ENCODE measurements at regions not wholly inside any gene's neighbourhood (a gene's known extent, or its start where the extent isn't known, plus 50 kb on each side); places are given as distances from the start of the nearest gene placed in this dataset.

DNA sequence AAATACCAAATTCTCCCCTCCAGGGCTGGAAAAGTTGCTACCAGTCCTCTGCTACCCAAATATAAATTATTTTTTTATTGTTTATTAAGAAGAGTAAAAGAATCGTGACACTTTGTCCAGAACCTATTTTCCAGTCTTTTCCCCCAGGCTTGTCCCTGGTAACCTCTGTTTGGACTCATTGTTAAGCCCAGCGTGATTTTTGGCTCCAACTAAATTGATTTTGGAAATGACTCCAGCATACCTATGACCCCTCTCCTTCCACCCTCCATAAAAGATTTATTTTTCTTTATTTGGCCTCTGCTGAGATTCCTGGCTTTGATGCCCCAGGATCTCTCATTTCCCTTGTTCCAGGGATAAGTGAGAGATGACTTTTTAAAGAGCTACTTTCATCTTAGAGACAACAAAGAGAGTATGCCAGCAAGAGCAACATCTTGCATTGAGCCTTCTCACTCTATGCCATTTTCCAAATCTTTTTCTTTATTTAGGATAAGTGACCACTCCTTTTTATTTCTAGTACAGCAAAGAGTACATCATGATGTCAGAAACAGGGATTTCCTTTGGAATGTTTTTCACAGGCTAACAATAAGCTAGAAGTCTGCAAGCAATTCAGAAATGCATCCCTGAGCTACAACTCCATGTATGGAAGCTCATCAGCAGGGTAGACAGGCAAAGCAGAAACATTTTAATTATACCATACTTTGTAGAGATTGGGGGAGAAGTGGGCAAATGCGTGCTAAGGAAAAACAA lies 75.8 kb downstream of the DAD1 start:
- DNase-seq (ENCODE audit: low read depth): no peak

DNA sequence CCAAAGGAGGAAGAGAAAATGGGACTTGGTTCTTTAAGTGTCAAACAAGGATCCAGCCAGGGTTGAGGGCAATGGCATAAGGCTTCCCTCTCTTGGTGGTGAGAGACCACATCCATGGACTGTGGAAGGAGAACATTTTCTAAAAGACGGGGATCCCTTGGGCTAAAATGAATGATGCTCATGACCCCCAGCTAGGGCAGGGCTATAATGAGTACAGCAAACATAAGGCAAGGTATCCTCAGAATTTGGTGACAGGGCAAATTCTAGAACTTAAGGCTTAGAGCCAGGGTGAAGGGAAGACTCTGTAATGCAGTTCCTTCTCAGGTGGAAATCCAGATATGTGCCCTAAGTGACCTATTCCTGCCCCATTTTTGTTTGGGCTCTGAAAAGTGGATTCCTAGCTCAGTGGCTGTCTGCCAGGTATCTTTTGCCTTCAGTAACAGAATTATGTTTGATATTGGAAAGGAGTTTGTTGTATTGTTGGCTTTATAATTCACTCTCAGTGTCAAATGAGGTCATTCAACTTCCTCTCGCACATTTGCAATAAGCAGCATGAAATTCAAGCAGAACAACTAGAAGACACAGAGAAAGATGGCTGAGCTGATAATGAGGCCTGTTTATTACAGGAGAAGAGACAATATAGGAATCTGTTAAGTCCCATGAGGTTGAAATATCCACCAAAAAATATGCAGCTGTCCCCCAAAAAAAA lies 76.8 kb downstream of the DAD1 start:
- DNase-seq (ENCODE audit: low read depth): no peak

DNA sequence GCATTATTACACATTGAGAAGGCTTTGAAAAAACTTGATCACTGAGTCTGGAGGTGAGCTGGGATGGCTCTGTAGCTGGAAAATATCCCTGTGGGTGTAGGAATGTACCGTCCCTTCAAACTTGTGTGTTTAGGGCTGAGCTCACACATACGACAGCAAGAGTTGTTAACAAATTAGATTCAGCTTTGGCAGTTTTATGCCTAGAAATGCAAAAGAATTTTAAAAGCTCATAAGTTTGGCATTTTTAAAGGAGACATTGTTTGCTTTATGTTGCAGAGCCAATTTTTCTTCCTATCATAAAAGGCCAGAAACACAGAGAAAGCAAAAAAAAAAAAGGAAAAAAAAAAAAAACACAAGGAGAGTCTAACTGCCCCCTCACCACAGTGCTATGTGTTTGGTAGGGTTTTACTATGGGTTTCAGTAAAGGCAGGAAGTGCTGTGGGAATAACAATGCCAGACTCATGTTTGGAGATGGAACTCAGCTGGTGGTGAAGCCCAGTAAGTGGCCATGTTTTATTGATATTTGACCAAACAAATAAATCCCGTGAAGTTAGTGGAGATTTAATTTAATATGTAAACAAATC lies 78.4 kb downstream of the DAD1 start:
- DNase-seq (ENCODE audit: low read depth): no peak

DNA sequence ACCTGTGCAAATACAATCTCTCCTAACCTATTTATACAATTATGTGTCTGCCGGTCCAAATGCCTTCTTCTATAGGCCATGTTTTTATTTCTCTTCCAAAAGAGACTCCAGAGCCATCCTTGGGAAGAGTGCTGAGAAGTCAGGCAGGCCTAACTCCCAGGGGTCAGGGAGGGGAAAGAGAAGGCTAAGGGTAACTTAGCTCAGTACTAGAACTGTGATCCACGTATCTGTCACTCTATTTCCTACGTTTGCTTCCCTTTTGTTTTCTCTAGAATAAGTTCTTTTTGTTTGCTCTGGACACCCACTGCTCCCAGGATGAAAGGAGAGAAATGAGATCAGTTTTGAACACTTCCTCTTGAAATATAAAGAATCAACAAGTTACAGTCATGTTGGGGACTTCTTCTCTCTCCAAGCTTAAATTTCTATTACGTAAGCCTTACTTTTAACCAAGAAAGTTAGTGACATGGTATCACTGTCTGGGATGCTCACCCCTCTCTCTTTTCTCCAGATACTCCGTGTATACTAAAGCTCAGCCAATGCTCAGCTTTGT lies 79.2 kb downstream of the DAD1 start:
- DNase-seq (ENCODE audit: low read depth): no peak

DNA sequence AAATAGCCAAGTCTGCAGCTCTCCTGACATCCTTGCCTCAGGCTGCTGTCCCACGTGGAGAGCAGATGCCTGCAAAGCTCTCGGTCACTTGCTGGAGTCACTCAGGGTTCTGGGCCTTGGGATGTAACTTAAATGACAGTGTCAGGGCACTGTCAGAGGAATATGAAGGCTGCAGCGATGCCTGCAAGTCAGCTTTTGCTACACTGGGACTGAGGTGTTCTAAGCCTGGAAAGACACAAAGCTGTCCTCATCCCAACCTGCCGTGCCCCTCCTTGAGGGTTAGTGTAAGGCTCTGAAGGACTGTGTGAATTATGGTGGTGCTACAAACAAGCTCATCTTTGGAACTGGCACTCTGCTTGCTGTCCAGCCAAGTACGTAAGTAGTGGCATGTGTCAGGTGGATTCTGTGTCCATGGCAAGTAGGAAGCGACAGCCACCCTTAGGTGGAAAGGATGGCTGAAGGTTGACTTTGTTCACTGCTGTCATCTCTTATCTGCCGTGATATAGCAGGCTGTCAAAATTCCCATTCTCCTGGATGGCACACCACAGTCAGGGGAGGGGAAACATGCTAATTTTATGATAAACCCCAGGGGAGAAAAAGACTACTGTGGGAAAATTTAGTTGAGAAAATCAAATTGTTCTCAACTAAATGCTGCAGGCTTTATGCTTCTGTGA lies 79.9 kb downstream of the DAD1 start:
- no peak for DNase-seq (ENCODE audit: low read depth)

DNA sequence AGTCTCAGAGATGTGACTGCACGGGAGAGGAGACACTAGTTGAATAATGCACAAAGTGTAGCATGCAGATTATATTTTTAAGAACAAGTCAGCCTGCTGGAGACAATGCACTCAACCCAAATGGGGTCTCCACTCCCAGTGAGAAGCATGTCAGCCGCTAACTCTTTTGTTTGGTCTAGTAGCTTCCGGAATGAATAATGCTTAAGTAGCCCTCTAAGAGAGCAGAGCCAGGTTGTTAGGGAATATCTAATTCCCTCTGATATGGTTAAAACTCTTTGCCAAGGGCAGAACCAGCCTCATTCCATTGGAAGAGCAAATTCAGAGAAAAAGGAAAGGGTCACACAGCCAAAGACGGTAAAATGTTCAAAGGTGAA lies 80.4 kb downstream of the DAD1 start:
- no peak for DNase-seq (ENCODE audit: low read depth)

DNA sequence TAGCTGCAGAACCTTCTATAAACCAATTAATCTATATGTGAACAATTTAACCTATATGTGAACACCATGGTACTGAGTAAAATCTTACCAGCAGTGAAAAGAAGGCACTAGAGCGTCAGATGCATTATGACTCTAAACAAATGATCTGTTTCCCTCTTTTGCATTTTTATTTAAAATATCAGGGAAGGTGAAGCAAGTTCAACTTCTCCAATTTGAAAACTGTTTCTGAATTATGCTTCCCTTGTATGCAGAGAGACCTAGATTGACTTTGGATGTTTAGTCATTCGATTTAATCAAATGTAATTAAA lies 80.9 kb downstream of the DAD1 start:
- no peak for DNase-seq (ENCODE audit: low read depth)

DNA sequence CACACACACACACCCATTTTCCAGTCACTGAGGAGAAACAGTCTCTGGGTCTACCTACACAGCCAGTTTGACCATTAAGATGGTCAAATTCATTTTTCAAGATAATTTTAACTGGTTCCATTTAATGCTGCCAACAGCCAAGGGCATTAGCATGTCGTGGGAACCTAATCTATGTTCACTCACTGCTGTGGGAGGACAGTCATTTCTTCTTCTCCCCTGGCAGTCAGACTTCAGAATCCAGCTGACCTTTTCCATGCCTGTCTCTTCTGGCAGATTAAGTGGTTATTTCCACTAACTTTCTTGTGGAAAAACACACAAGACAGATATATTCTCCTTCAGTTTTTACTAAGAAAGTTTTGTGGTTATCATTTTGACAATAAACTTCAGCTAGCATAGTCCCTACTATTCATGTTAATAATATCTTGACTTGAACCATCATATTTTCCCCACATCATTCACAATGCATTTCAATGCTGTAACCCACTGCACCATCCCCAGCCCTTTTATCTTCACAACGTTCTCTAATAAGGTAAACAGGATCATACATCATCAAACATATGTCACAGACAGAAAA lies 82.2 kb downstream of the DAD1 start:
- DNase-seq (ENCODE audit: low read depth): no peak

DNA sequence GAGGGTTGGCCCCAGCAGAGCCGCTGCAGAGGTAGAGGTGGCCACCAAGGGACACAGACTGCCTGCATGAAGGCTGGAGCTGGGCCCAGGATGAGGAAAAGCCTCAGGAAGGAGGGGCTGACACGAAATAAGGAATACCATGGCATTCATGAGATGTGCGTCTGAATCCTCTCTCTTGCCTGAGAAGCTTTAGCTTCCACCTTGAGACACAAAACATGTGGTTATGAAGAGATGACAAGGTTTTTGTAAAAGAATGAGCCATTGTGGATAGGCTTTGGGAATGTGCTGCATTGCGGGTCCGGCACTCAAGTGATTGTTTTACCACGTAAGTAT lies 82.7 kb downstream of the DAD1 start:
- no peak for DNase-seq (ENCODE audit: low read depth)

DNA sequence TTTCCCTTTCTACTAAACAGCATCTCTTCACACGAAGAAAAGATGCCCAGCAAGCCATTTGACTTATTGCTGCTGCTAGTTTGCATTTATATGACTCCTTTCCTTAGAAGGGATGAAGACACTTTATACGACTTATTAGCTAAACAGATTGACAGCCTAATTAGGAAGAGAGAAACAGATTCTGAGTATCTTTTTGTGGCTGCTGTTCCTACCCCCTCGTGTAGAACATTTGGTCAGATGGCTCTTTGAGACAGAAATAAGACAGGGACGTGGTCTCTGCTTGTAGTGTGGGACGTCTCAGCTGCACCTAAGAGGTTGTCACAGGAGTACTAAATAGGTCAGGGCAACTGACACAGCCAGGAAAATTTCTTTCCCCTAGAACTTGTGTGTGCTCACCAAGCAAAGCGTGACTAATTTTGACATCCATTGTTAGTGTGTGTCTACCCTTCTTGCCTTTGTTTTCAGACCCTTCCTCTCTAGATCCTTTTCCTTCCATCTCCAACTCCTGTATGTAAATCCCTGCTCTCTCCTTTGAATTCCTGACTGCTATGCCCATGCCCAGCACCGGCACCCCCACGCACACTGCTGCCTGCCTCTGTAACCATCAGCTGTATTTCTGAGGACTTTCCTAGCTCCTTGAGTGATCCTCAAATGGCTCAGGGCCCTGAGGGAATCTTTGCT lies 83.2 kb downstream of the DAD1 start:
- no peak for DNase-seq (ENCODE audit: low read depth)

DNA sequence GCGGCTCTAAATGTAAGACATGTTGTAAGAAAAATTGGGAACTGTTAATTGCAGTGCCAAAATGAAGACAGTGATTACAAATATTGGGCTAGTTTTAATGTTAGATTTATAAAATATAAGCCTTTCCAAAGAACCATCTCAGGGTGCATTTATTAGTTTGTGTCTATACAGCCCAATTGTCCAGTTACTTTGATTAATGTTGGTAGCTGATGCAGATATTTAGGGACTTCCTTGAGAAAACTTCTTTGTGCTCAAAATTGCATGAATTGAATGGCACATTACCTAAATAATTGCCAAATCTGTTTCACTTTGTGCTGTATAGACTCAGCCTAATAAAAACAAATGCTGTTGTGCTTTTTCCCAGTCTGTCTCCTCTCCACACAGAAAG lies 83.7 kb downstream of the DAD1 start:
- DNase-seq (ENCODE audit: low read depth): no peak

DNA sequence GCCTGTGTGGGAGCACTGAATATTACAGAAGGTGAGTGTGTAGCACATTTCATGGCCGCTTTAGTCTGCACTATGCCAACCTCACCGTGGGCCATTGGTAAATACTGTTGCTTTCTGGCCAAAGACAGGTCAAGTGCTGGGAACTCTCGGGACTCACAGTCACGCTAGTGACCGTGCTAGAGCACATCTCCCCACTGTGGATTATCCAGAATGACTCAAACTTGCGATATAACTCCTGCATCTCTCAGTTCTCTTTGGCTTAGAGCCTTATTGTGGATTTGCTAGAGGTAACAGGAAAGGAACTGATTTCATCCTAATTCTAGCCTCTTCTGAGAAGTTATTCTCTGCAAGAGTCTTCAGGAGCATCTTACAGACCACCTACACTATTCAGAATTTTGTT lies 86.5 kb downstream of the DAD1 start:
- DNase-seq (ENCODE audit: low read depth): no peak

DNA sequence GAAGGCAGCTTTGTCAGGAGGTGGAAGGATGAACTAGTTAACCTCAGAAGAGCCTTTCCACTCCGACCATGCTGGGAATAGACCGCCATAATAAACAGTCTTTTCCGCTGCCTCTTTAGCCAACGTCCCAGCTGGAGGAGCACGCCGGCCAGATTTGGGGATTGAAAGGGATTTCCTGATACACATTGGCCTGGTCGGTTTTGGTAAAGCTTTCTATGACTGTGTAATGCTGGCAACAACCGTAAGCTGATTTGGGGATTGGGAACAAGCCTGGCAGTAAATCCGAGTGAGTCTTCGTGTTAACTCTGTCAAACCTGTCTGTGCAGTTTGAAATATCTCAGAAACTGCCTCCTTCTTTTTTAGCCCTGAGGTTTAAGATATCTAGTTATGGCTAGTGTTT lies 87.0 kb downstream of the DAD1 start:
- no peak for DNase-seq (ENCODE audit: low read depth)

DNA sequence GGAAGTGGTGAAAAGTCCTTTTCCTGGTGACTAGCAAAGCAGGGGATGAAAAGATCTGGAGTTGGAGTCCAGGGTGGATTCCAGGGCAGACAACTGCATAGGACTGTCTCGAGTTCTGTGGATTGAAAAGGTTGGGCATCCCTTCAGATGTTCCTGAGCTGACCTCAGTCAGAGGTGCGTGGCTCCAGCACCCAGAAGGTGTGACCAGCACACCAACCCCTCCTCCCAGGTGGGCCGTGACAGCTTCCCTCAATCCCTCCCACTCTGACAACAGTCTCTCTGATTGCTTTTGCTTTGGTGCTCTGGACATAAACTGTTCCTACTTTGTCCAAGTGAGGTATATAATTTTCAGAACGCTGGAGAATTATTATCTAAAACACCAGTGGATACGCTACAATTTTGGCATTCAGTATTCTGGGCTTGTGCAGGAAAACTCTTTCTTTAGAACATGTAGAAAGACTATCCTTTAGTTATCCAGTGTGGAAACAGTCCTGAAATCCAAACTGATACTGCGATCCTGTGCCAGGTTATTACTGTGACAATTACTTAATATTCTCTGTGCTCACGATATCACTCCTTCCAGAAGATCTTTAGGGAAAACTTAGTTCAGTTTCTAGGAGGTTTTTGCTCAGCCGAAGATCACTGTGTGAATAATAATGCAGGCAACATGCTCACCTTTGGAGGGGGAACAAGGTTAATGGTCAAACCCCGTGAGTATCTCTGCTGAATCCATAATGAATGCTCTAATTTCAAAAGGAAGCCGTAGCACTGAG lies 87.9 kb downstream of the DAD1 start:
- DNase-seq (ENCODE audit: low read depth): no peak

DNA sequence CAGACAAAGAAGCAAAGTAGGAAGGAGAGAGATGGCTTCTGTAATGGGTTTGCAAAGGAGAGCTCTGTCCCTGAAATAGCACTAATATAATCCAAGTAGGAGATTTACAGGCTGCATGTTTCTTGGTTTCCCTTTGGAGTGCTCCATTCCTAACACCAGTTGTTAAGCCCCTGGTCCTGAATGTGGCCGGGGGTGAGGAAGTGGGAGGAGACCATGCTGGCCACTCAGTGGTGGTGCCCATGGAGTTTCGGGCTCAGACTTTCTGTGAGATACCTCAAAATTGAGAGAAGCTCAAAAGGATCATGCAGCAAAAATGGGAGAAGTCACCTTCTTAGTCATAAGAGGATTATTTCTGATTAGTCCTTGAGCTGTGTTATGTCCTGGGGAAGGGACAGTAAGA lies 88.5 kb downstream of the DAD1 start:
- DNase-seq (ENCODE audit: low read depth): no peak

DNA sequence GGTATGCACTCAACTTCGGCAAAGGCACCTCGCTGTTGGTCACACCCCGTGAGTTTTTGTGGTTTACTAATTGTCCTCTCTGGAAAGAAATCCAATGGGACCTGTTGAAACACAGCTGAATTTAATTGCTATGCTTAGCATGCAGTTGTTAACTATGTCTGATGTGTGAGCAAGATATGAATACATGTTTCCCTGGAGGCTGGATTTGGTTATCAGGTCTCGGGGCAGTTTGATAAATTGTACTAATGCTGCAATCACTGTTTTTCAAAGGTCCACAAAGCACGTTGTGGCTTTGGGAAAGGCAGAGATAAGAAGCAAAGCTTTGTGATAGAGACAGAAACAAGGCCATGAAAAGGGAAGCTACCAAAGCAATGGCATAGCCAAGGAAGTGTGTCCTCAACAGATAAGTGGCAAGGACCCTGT lies 91.3 kb downstream of the DAD1 start:
- DNase-seq (ENCODE audit: low read depth): no peak

DNA sequence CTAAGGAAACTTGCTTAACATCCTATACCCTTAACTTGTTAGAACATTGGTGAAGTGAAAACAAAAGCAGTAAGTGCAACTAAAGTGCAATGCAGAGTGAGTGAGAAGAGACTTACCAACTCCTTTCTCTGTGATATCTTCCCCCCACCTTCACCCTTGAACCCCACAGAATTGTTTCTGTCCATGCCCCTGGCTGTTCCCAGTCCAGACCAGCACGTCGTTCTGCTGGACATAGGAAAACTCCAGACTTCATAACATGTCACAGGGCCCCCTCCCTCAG lies 91.9 kb downstream of the DAD1 start:
- DNase-seq (ENCODE audit: low read depth): no peak

DNA sequence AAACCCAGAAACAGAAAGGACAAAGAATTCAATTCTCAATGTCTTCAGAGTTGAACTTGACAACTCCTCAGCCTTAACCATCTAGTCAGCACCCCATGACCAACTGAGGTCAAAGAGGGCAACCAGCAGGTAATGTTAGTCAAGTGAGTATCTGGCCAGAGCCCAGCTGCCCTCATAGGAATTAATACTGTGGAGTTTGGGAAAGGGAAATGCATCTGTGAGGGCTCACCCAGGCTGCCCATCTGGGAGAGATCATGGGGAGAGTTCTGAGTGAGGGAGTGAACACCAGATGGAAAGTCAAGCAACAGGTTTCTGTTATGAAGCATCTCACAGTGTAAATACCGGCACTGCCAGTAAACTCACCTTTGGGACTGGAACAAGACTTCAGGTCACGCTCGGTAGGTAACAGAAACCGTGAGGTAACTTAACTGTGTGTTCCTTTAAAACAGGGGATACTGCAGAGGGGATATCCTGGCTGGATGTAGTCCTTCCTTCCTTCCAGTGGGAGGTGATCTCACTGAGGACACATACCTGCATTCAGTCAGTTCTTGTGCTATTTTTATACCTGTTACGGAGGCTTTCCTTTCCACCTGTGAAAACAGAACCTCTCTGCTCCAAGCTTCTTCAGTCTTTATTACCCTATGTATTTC lies 94.4 kb downstream of the DAD1 start:
- no peak for DNase-seq (ENCODE audit: low read depth)

DNA sequence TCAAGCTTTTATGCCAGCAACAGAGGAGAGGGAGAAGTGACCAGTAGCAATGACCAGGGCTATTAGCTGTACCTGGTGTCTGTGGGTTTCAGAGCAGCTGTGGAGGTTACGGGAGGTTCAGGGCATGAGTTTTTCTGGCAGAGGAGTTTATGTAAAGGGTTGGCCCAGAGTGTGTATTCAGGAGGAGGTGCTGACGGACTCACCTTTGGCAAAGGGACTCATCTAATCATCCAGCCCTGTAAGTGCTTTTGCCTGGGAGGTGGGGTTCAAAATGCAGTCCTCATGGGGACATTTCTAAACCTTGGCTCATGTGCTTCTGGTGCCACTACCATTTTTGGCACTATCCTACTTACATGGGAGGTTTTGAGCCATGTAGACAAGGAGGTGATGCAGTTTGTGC lies 95.3 kb downstream of the DAD1 start:
- no peak for DNase-seq (ENCODE audit: low read depth)

DNA sequence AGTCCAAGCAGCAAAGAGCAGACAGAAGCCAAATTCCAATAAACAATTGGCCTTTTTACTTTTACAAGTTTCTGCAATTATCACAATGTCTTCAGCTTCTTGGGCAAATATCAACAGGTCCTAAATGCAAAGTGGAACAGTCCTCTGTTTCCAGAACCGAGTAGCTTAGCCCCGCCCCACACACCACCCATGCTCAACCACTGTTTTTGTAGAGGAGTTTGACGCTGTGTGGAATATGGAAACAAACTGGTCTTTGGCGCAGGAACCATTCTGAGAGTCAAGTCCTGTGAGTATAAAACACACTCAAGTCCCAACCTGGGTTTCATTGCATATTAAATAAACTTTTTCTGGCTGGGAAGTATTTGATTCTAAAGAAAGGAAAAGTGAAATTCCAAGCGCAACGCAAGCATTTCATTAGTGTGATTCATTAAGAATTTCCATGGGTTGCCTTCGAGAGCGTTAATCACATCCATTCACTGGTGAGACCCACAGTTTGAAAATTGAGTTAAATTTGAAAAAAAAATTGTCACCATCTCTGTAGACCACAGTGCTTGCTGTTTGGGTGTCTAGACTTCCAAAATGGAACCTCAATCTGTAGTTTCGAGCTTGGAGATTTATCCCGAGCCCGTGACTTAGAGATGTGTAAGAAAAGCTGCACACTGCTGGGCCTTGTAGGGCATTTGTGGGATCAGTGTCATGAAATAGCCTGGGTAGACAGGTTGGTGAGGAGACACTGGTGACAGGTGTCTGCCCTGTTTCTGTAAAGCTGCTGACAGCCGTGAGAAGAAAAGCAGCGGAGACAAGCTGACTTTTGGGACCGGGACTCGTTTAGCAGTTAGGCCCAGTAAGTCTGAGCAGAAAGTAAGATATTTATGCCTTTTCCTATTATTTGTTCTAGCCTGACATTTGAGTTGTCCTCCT lies 96.1 kb downstream of the DAD1 start:
- no peak for DNase-seq (ENCODE audit: low read depth)

Measured in stimulated activated CD8-positive, alpha-beta memory T cell treated with anti-CD3 and anti-CD28 coated beads, Interleukin-12 subunit alpha, Interleukin-12 subunit beta, amount 100 ng/mL, for 4 hours (primary cell).